Calu3 (cell line): ENCODE measurements at regions not wholly inside any gene's neighbourhood (a gene's known extent, or its start where the extent isn't known, plus 50 kb on each side); places are given as distances from the start of the nearest gene placed in this dataset.

Source experiments
- BruUV-seq: library from RNA; stranded (reverse); fragments of 400-500 nt; replicated peaks from 2 replicates; lab custom pipeline; 2021; lab: Mats Ljungman, UMichigan
- CTCF ChIA-PET: fragments of 300-600 bp; sonication (Branson Sonifier 250); formaldehyde crosslinking; loops from one replicate; lab custom pipeline; 2022; ENCODE audit warnings: antibody characterized with exemption; lab: Charles Lee
- DNase-seq: peaks from one replicate; pipeline ENCODE4 v3.0.0; 2022
- H3K27ac Mint-ChIP-seq: one replicate; pipeline ENCODE4 v1.8.0; 2022; ENCODE audit warnings: mixed read lengths; ENCODE audit not compliant: unreplicated experiment
- H3K27me3 Mint-ChIP-seq: one replicate; pipeline ENCODE4 v1.8.0; 2022; ENCODE audit warnings: mixed read lengths; ENCODE audit not compliant: unreplicated experiment
- H3K36me3 Mint-ChIP-seq: one replicate; pipeline ENCODE4 v1.8.0; 2022; ENCODE audit warnings: mild to moderate bottlenecking, moderate library complexity, mixed read lengths; ENCODE audit not compliant: insufficient read depth, unreplicated experiment
- H3K4me1 Mint-ChIP-seq: one replicate; pipeline ENCODE4 v1.8.0; 2022; ENCODE audit warnings: mild to moderate bottlenecking, low read depth, mixed read lengths; ENCODE audit not compliant: unreplicated experiment
- H3K4me3 Mint-ChIP-seq: one replicate; pipeline ENCODE4 v1.8.0; 2022; ENCODE audit warnings: mild to moderate bottlenecking, low read depth, moderate library complexity, mixed read lengths; ENCODE audit not compliant: unreplicated experiment
- H3K9me3 Mint-ChIP-seq: one replicate; pipeline ENCODE4 v1.8.0; 2022; ENCODE audit warnings: low read depth, mixed read lengths; ENCODE audit not compliant: unreplicated experiment
- CTCF ChIP-seq: fragments of 200-600 bp; IDR thresholded peaks from one replicate; pipeline ENCODE4 v1.8.0; 2022; ENCODE audit warnings: antibody characterized with exemption; ENCODE audit not compliant: unreplicated experiment
- intact Hi-C: fragments of 100-400 bp; cut with micrococcal nuclease; formaldehyde crosslinking; loops from one replicate; pipeline ENCODE4 v1.10.0; 2022; ENCODE audit not compliant: unreplicated experiment

- DNase-seq: no peak
- Mint-ChIP-seq H3K4me3 (no peak overlapping the region), H3K27me3 (no peaks in the 10 kb centered on the region), H3K9me3 (peaks cover 2% of the 10 kb centered on the region), H3K27ac (no peak overlapping the region), H3K4me1 (no peaks in the 10 kb centered on the region), H3K36me3 (no peaks in the 10 kb centered on the region)
- no peak for TF ChIP-seq CTCF
- no TSS peak for BruUV-seq
- intact Hi-C loops: no loop called here
- CTCF ChIA-PET: no interaction called here
Observed at GRCh38 chr11:127568891-127569290, 568.3 kb upstream of the KIRREL3 start.

- Mint-ChIP-seq H3K27me3 (no peaks in the 10 kb centered on the region), H3K4me3 (no peak overlapping the region), H3K4me1 (no peaks in the 10 kb centered on the region), H3K9me3 (no peaks in the 10 kb centered on the region), H3K36me3 (no peaks in the 10 kb centered on the region), H3K27ac (no peak overlapping the region)
- DNase-seq: no peak
- CTCF ChIA-PET: no interaction called here
- intact Hi-C loops: no loop called here
- TF ChIP-seq CTCF: no peak
- no TSS peak for BruUV-seq
Observed at GRCh38 chr11:127567237-127567932, 566.8 kb upstream of the KIRREL3 start.

GRCh38 chr11:127564810-127565209 lies 564.2 kb upstream of the KIRREL3 start:
- Mint-ChIP-seq H3K4me1 (no peaks in the 10 kb centered on the region), H3K27ac (no peak overlapping the region), H3K36me3 (no peaks in the 10 kb centered on the region), H3K4me3 (no peak overlapping the region), H3K9me3 (no peaks in the 10 kb centered on the region), H3K27me3 (no peaks in the 10 kb centered on the region)
- DNase-seq: no peak
- no TSS peak for BruUV-seq
- intact Hi-C loops: no loop called here
- CTCF ChIA-PET: no interaction called here
- no peak for TF ChIP-seq CTCF

- Mint-ChIP-seq H3K9me3 (no peaks in the 10 kb centered on the region), H3K4me3 (no peak overlapping the region), H3K36me3 (no peaks in the 10 kb centered on the region), H3K27ac (no peak overlapping the region), H3K27me3 (no peaks in the 10 kb centered on the region), H3K4me1 (no peaks in the 10 kb centered on the region)
- no TSS peak for BruUV-seq
- CTCF ChIA-PET: no interaction called here
- no peak for DNase-seq
- no peak for TF ChIP-seq CTCF
- intact Hi-C loops: no loop called here
Observed at GRCh38 chr11:127559978-127560377, 559.4 kb upstream of the KIRREL3 start.
